ENCODE measurements at regions not wholly inside any gene's neighbourhood (a gene's known extent, or its start where the extent isn't known, plus 50 kb on each side); places are given as distances from the start of the nearest gene placed in this dataset.

DNA sequence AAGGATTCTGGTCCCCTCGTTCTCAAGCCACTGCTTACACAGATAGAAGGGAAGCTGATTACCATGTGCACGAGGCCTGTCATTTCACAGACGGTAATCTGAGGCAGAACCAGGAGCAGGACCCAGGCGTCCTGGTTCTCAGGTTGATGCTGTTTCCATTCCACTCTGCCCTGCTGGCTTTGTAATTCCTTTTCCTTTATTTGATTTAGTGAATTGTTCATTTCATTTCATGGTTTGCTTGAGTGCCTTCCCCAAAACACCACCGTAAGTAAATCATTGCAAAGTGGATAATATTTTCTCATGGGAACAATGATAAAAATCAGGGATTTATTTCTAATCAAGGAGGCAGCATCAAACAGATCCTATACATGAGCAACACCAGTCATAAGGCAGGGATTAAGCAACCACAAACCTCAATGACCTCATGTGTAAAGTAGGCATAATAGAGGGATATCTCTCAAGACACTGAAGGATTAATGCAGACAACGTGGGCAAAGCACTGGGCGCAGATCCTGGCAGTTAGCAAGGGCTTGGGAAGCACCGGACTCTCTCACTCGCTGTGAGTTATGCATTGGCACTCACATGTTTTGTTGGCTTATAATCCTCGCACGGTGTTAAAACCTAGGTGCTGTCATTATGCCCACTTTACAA lies 229.5 kb upstream of the FOXQ1 start:
- no peak overlapping the region for H3K4me3 ChIP-seq (ENCODE audit: low read depth, low read length)
- DNase-seq (ENCODE audit: low read depth) = no peak
- TF ChIP-seq, protein P1, sequence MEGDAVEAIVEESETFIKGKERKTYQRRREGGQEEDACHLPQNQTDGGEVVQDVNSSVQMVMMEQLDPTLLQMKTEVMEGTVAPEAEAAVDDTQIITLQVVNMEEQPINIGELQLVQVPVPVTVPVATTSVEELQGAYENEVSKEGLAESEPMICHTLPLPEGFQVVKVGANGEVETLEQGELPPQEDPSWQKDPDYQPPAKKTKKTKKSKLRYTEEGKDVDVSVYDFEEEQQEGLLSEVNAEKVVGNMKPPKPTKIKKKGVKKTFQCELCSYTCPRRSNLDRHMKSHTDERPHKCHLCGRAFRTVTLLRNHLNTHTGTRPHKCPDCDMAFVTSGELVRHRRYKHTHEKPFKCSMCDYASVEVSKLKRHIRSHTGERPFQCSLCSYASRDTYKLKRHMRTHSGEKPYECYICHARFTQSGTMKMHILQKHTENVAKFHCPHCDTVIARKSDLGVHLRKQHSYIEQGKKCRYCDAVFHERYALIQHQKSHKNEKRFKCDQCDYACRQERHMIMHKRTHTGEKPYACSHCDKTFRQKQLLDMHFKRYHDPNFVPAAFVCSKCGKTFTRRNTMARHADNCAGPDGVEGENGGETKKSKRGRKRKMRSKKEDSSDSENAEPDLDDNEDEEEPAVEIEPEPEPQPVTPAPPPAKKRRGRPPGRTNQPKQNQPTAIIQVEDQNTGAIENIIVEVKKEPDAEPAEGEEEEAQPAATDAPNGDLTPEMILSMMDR (IDR thresholded peaks at IDR 0.05; ENCODE audit: insufficient read depth, low read depth, low read length, missing control alignments) = no peak

DNA sequence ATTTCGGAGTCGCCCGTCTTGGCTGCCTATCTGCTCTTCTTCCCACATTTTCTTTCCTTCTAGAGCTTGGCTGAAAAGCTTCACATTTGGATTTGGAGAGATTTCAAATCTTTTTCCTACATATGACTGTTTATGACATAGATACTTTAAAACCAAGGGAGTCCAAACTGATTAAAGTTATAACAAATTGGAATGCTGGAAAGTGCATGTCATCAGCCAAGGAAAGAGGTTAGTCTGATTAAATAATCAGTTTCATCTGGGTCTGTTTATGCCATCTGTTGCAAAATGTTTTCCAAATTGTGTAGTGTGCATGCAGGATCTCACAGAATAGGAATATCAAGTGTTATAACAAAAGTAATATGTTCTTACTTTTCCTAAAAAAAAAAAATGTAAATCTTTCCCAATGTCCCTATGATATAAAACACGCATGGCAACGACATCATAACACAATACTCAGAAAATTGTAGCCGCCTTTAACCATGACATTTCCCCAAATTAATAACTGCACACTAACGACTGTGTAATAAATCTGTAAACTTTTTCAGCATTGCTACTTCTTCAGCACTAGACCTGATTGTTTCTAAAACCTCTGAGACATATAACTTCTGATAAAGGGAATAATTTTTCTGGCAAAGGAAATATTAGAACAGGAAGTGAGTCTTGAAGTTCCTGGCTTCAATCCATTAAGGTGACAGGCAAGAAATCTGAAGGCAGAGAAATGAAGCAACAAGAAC lies 230.2 kb upstream of the FOXQ1 start:
- TF ChIP-seq, protein P1 (IDR thresholded peaks at IDR 0.05; ENCODE audit: insufficient read depth, low read depth, low read length, missing control alignments) = no peak
- no peak for DNase-seq (ENCODE audit: low read depth)
- H3K4me3 ChIP-seq (ENCODE audit: low read depth, low read length) = no peak overlapping the region

DNA sequence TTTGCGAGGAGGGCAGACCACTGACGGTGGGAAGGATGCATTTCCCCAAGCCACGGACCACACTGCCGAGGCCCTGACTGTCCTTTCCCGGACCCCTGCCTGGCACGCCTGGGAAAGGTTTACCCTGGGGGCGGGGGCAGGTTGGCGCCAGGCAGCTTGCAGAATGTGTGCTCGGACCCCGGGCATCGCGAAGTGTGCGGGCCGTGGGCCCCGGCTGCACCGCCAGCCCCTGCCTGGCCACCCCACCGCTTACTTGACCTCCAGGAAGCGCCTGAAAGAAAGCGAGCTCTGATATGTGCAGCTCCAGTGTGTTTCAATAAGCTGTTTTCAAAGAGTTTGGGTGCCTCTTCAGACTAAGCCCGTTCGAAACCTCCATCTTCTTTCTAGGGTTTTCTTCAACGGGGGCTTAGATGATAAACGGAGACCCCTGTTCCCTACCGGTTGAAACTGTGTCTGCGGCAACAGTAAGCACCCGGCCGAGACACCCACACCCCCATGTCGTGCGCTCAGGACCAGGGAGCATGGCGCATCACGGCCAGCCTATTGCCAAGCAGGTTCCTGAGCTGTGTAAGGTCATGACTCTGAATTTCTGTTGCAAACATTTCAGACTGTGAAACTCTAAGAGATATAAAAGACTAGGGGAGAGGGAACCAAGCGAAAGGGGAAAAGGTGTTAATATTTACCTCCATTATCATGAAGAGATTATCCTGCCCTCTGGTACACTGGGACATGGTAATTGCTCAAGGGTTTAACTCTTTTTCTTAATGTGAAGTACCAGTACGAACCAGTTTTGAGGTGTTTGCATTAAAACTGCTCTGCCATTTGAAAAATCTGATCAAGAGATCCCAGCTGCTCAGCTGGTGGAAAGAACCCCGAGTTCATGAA lies 231.2 kb upstream of the FOXQ1 start:
- DNase-seq (ENCODE audit: low read depth) = no peak
- TF ChIP-seq, protein P1 (IDR thresholded peaks at IDR 0.05; ENCODE audit: insufficient read depth, low read depth, low read length, missing control alignments) = no peak
- H3K4me3 ChIP-seq (ENCODE audit: low read depth, low read length) = no peak overlapping the region

DNA sequence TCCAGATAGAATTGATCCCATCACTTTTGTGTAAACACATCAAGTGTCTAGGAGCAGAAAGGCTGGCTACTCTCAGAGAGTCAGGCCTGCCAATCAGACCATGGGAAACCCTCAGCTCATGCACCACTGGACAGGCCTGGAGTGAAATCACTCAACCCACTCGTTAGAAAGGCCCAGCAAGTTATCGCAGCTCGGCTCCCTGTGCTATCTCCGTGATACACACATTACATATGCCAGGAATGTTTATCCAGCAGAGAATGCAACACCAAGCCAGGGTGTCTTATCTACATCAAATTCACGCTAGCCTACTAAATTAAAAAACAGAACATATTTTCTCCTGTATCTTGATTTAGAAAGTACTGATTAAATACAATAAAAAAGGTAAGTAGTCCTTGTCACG lies 232.4 kb upstream of the FOXQ1 start:
- no peak for DNase-seq (ENCODE audit: low read depth)
- TF ChIP-seq, protein P1 (IDR thresholded peaks at IDR 0.05; ENCODE audit: insufficient read depth, low read depth, low read length, missing control alignments) = no peak
- H3K4me3 ChIP-seq (ENCODE audit: low read depth, low read length) = no peak overlapping the region

DNA sequence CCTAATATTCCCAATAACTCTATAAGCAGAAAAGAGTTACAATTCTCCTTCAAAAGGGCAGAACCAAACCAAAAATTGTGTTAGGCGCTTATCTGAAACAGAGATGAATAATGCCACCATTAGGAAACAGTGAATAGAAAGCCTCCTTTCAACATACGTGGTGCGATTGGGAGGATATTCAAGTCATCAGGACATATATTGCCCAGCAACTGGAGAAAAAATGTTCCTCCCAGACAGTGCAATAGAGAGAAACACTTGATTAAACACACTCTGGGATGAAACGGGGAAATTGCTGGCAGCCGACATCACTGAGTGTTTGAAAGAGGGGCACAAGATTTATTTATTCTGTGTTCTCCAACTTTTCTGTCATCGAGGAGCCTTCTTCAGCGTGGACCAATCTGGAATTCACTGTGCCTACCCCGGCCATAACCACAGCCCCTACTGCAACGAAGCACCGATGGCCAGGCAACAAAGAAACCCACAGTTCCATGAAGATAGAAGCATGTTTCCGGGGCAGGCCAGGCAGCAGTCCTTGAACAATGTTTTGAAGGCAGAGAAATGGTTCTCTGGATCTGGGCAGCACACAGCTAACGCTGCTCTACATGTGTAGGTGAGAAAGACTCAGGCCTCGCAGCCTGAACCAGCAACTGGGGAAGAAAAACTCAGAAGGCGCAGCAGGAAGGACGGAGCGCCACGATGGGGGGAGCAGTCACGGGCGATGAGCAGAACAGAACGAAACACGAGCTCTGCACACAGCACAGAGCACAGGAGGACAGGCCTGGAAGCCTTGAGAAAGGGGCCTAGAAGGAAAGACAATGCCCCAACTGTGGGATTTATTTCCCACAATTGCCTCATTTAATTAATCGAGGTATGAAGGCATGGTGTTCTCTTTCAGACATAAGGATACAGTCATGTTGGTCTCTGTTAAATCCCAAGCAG lies 234.2 kb upstream of the FOXQ1 start:
- no peak for DNase-seq (ENCODE audit: low read depth)
- H3K4me3 ChIP-seq (ENCODE audit: low read depth, low read length) = no peak overlapping the region
- TF ChIP-seq, protein P1 (IDR thresholded peaks at IDR 0.05; ENCODE audit: insufficient read depth, low read depth, low read length, missing control alignments) = no peak
